Endodermal cell (in vitro differentiated cells): ENCODE measurements at regions not wholly inside any gene's neighbourhood (a gene's known extent, or its start where the extent isn't known, plus 50 kb on each side); places are given as distances from the start of the nearest gene placed in this dataset.
A peak's percentile ranks its signal among the peaks of the same experiment; 100 is the strongest.
"Not testable (repeated sequence)": the region's sequence is repeated elsewhere in the genome, so short reads cannot be mapped to it uniquely, and the experiment has no call there.

Source experiments
- DNase-seq: peaks from one replicate; pipeline ENCODE4 v3.0.0-alpha.2; 2017
- H3K27ac ChIP-seq: 2 replicates; pipeline ENCODE4 v1.5.1; 2013; ENCODE audit warnings: mild to moderate bottlenecking, low read depth, low read length, moderate library complexity
- H3K27me3 ChIP-seq: 2 replicates; pipeline ENCODE4 v1.6.1; 2013; ENCODE audit warnings: mild to moderate bottlenecking, low read length, moderate library complexity; ENCODE audit not compliant: insufficient read depth, control insufficient read depth, poor library complexity, severe bottlenecking
- H3K36me3 ChIP-seq: 2 replicates; pipeline ENCODE4 v1.7.0; 2013; ENCODE audit warnings: mild to moderate bottlenecking, low read length, moderate library complexity; ENCODE audit not compliant: control insufficient read depth, insufficient read depth
- H3K4me1 ChIP-seq: one replicate; pipeline ENCODE4 v1.7.0; 2013; ENCODE audit warnings: low read length; ENCODE audit not compliant: control insufficient read depth, insufficient read depth
- H3K4me3 ChIP-seq: 2 replicates; pipeline ENCODE4 v1.5.1; 2013; ENCODE audit warnings: mild to moderate bottlenecking, low read length, moderate library complexity
- H3K9ac ChIP-seq: 2 replicates; pipeline ENCODE4 v1.6.1; 2013; ENCODE audit warnings: mild to moderate bottlenecking, low read length, moderate library complexity; ENCODE audit not compliant: poor library complexity, severe bottlenecking; ENCODE audit errors: extremely low read depth
- H3K9me3 ChIP-seq: 2 replicates; pipeline ENCODE4 v1.6.1; 2013; ENCODE audit warnings: mild to moderate bottlenecking, low read length, moderate library complexity; ENCODE audit not compliant: control insufficient read depth
- H3K27ac Mint-ChIP-seq: 2 replicates; pipeline ENCODE4 v1.8.0; 2020; ENCODE audit warnings: mixed read lengths
- H3K27me3 Mint-ChIP-seq: 2 replicates; pipeline ENCODE4 v1.8.0; 2021; ENCODE audit warnings: mild to moderate bottlenecking, mixed read lengths; ENCODE audit not compliant: insufficient read depth
- H3K36me3 Mint-ChIP-seq: 2 replicates; pipeline ENCODE4 v1.8.0; 2020; ENCODE audit warnings: low read depth, mixed read lengths
- H3K4me1 Mint-ChIP-seq: 2 replicates; pipeline ENCODE4 v1.8.0; 2020; ENCODE audit warnings: mixed read lengths
- H3K4me3 Mint-ChIP-seq: 2 replicates; pipeline ENCODE4 v1.8.0; 2020; ENCODE audit warnings: mild to moderate bottlenecking, moderate library complexity, mixed read lengths
- H3K9me3 Mint-ChIP-seq: 2 replicates; pipeline ENCODE4 v1.8.0; 2020; ENCODE audit warnings: mild to moderate bottlenecking, mixed read lengths
- CTCF ChIP-seq: fragments of 200-600 bp; sonication (generic); conservative IDR thresholded peaks from 2 replicates; pipeline ENCODE4 v1.5.0; 2021; ENCODE audit warnings: antibody characterized with exemption, mild to moderate bottlenecking
- WGBS, 2 experiments: methylation state at CpG; one replicate each; pipeline versions ENCODE4 v1.1.5 to v1.1.7; 2013; ENCODE audit warnings: missing lambda C conversion rate in 2 of 2, mixed read lengths in 1 of 2; ENCODE audit not compliant: insufficient coverage in 1 of 2, insufficient read length in 1 of 2; 5-methylcytosine and 5-hydroxymethylcytosine counted together

- not testable (repeated sequence) for H3K9me3 ChIP-seq, H3K36me3 ChIP-seq, H3K4me1 ChIP-seq, H3K27ac Mint-ChIP-seq, H3K9ac ChIP-seq, H3K36me3 Mint-ChIP-seq, H3K4me3 ChIP-seq, DNase-seq, H3K27me3 ChIP-seq, H3K27me3 Mint-ChIP-seq, H3K27ac ChIP-seq, H3K4me3 Mint-ChIP-seq
- Mint-ChIP-seq H3K9me3 (peaks cover 16% of the 10 kb centered on the region), H3K4me1 (peaks cover 21% of the 10 kb centered on the region)
- 94% methylated on average over 1 of the region's 1 CpG; no CpG with 5 or more reads in 1 of the 2 experiments for WGBS, 2 experiments
- peak; percentile 43 for TF ChIP-seq CTCF
Observed at GRCh38 chr9:42368279-42368881, 184.9 kb downstream of the SPATA31A6 start.

GRCh38 chr9:42370172-42370571 lies 186.7 kb downstream of the SPATA31A6 start:
- H3K27me3 ChIP-seq, H3K36me3 Mint-ChIP-seq, H3K27ac Mint-ChIP-seq, H3K4me3 Mint-ChIP-seq, H3K27me3 Mint-ChIP-seq, DNase-seq, H3K4me1 ChIP-seq, H3K36me3 ChIP-seq, H3K4me3 ChIP-seq, H3K27ac ChIP-seq, H3K9ac ChIP-seq, H3K9me3 ChIP-seq: not testable (repeated sequence)
- H3K4me1 Mint-ChIP-seq, result peaks cover 17% of the 10 kb centered on the region
- H3K9me3 Mint-ChIP-seq, result peaks cover 13% of the 10 kb centered on the region
- WGBS, 2 experiments, result 39% methylated on average over 2 of the region's 3 CpGs; no CpG with 5 or more reads in 1 of the 2 experiments

- H3K36me3 Mint-ChIP-seq, H3K9ac ChIP-seq: not testable (repeated sequence)
Observed at GRCh38 chr9:42371417-42371816, 188.0 kb downstream of the SPATA31A6 start.

GRCh38 chr9:42377530-42378417 lies 194.3 kb downstream of the SPATA31A6 start:
- not testable (repeated sequence) for H3K4me1 ChIP-seq, H3K36me3 ChIP-seq, H3K27me3 ChIP-seq, H3K9ac ChIP-seq, H3K4me1 Mint-ChIP-seq, H3K27ac Mint-ChIP-seq, H3K4me3 ChIP-seq, H3K27ac ChIP-seq, H3K36me3 Mint-ChIP-seq, H3K4me3 Mint-ChIP-seq
- H3K9me3 ChIP-seq, result peaks cover 24% of the 10 kb centered on the region
- TF ChIP-seq CTCF, result peak; percentile 48
- Mint-ChIP-seq H3K9me3 (peaks cover 41% of the 10 kb centered on the region), H3K27me3 (peaks cover 16% of the 10 kb centered on the region)
- peak; percentile 44 for DNase-seq
- WGBS, 2 experiments, result 85 to 90% methylated on average over 8 to 23 of the region's 23 CpGs

More at GRCh38 chr9:42371417-42371816, 188.0 kb downstream of the SPATA31A6 start:
- H3K36me3 ChIP-seq, H3K4me3 ChIP-seq, H3K4me1 ChIP-seq, H3K27me3 ChIP-seq, H3K27me3 Mint-ChIP-seq, H3K9me3 ChIP-seq, H3K9me3 Mint-ChIP-seq, H3K27ac ChIP-seq, H3K27ac Mint-ChIP-seq, H3K4me3 Mint-ChIP-seq, DNase-seq: not testable (repeated sequence)
- WGBS, 2 experiments, result 100% methylated on average over 1 of the region's 1 CpG
- peaks cover 17% of the 10 kb centered on the region for H3K4me1 Mint-ChIP-seq
